H1 (cell line): ENCODE measurements at regions not wholly inside any gene's neighbourhood (a gene's known extent, or its start where the extent isn't known, plus 50 kb on each side); places are given as distances from the start of the nearest gene placed in this dataset.
A peak's percentile ranks its signal among the peaks of the same experiment; 100 is the strongest.

Experiments
- CTCF ChIA-PET: fragments of 300-600 bp; sonication (Branson Sonifier 250); formaldehyde crosslinking; loops from one replicate; lab custom pipeline; 2021; ENCODE audit not compliant: partially characterized antibody; lab: Charles Lee
- POLR2A ChIA-PET: fragments of 300-600 bp; sonication (Branson Sonifier 250); formaldehyde crosslinking; loops from one replicate; lab custom pipeline; 2021; ENCODE audit warnings: inconsistent platforms; ENCODE audit not compliant: partially characterized antibody; lab: Charles Lee
- DNase-seq, 2 experiments: peaks; one replicate each; pipeline versions ENCODE4 v3.0.0 to v3.0.0-alpha.2; 2010 to 2022; ENCODE audit warnings: low spot score in 2 of 2, low read depth in 1 of 2, mixed read lengths in 1 of 2
- FAIRE-seq: peaks from 2 replicates; lab custom pipeline; 2011; peaks lifted over from hg19 to GRCh38; lab: Jason Lieb, UNC
- H2AFZ ChIP-seq: 2 replicates; pipeline ENCODE4 v1.8.1; 2012; ENCODE audit warnings: low read length, inconsistent platforms
- H2AK5ac ChIP-seq: 2 replicates; pipeline ENCODE4 v1.6.1; 2013; ENCODE audit warnings: low read depth, low read length
- H2BK120ac ChIP-seq: replicated peaks from 2 replicates; pipeline ENCODE3; 2013; ENCODE audit warnings: low read depth, low read length, inconsistent platforms
- H2BK12ac ChIP-seq: 2 replicates; pipeline ENCODE4 v1.6.1; 2013; ENCODE audit warnings: low read depth, low read length
- H2BK15ac ChIP-seq: 2 replicates; pipeline ENCODE4 v1.6.1; 2013; ENCODE audit warnings: low read length
- H2BK20ac ChIP-seq: 2 replicates; pipeline ENCODE4 v1.6.1; 2013; ENCODE audit warnings: low read length
- H2BK5ac ChIP-seq: 2 replicates; pipeline ENCODE4 v1.6.1; 2013; ENCODE audit warnings: low read depth, low read length
- H3K14ac ChIP-seq: 2 replicates; pipeline ENCODE4 v1.6.1; 2013; ENCODE audit warnings: inconsistent platforms; ENCODE audit not compliant: insufficient read length
- H3K18ac ChIP-seq: 2 replicates; pipeline ENCODE4 v1.6.1; 2013; ENCODE audit warnings: low read length; ENCODE audit errors: extremely low read depth
- H3K23ac ChIP-seq: 2 replicates; pipeline ENCODE4 v1.6.1; 2013; ENCODE audit warnings: inconsistent platforms; ENCODE audit not compliant: insufficient read length
- H3K23me2 ChIP-seq: 2 replicates; pipeline ENCODE4 v1.6.1; 2013; ENCODE audit warnings: low read depth, low read length
- H3K27ac ChIP-seq: 2 replicates; pipeline ENCODE4 v1.6.1; 2011; ENCODE audit warnings: low read depth, low read length, inconsistent platforms
- H3K27me3 ChIP-seq, 4 experiments: replicated peaks in 1 of 4; 1 replicate in 1 of 4; 2 replicates in 3 of 4; pipeline versions ENCODE4 v1.6.1 to v1.8.1; 2011 to 2013; ENCODE audit warnings: low read length in 3 of 4, mild to moderate bottlenecking in 3 of 4, inconsistent platforms in 2 of 4, mixed read lengths in 2 of 4, moderate library complexity in 1 of 4; ENCODE audit not compliant: control insufficient read depth in 3 of 4, insufficient read depth in 3 of 4; ENCODE audit errors: extremely low read depth in 1 of 4
- H3K36me3 ChIP-seq, 4 experiments: 2 replicates each; pipeline versions ENCODE4 v1.6.1 to v1.8.1; 2011 to 2013; ENCODE audit warnings: mild to moderate bottlenecking in 4 of 4, low read length in 3 of 4, moderate library complexity in 2 of 4, control low read depth in 1 of 4, inconsistent platforms in 1 of 4; ENCODE audit not compliant: insufficient read depth in 4 of 4, control insufficient read depth in 2 of 4
- H3K4ac ChIP-seq: replicated peaks from 2 replicates; pipeline ENCODE3; 2013; ENCODE audit warnings: low read length, low read depth, mixed read lengths, inconsistent platforms; ENCODE audit not compliant: insufficient read length
- H3K4me1 ChIP-seq, 4 experiments: replicated peaks in 1 of 4; 1 replicate in 1 of 4; 2 replicates in 3 of 4; pipeline versions ENCODE4 v1.6.1 to v1.8.1; 2011 to 2013; ENCODE audit warnings: low read length in 3 of 4, inconsistent platforms in 2 of 4, mixed read lengths in 1 of 4; ENCODE audit not compliant: insufficient read depth in 4 of 4, control insufficient read depth in 3 of 4
- H3K4me2 ChIP-seq, 2 experiments: 2 replicates each; pipeline versions ENCODE4 v1.6.1 to v1.8.1; 2011 to 2013; ENCODE audit warnings: low read depth in 2 of 2, low read length in 2 of 2, control low read depth in 1 of 2, inconsistent platforms in 1 of 2, mild to moderate bottlenecking in 1 of 2; ENCODE audit not compliant: insufficient read depth in 1 of 2
- H3K4me3 ChIP-seq, 4 experiments: fragments of 200-600, 300-600 bp in 1 of 4; sonication (generic), shearing (Covaris generic), sonication (Bioruptor Twin) in 1 of 4; 2 replicates each; pipeline versions ENCODE4 v1.5.1 to v1.8.1; 2011 to 2016; ENCODE audit warnings: low read length in 4 of 4, low read depth in 3 of 4, control low read depth in 2 of 4, inconsistent platforms in 2 of 4, mild to moderate bottlenecking in 2 of 4, mixed read lengths in 1 of 4, moderate library complexity in 1 of 4; ENCODE audit not compliant: insufficient read depth in 2 of 4; ENCODE audit errors: extremely low read depth in 1 of 4
- H3K56ac ChIP-seq: replicated peaks from 2 replicates; pipeline ENCODE3; 2013; ENCODE audit warnings: low read depth, mild to moderate bottlenecking, mixed read lengths, low read length, inconsistent platforms; ENCODE audit not compliant: insufficient read length
- H3K79me1 ChIP-seq: 2 replicates; pipeline ENCODE4 v1.6.1; 2013; ENCODE audit warnings: low read depth, low read length, control low read depth
- H3K79me2 ChIP-seq, 2 experiments: 2 replicates each; pipeline versions ENCODE4 v1.6.1 to v1.8.1; 2012 to 2013; ENCODE audit warnings: low read length in 2 of 2, mild to moderate bottlenecking in 2 of 2, inconsistent platforms in 1 of 2; ENCODE audit not compliant: insufficient read depth in 2 of 2, control insufficient read depth in 1 of 2
- H3K9ac ChIP-seq, 4 experiments: replicated peaks in 1 of 4; 1 replicate in 1 of 4; 2 replicates in 3 of 4; pipeline versions ENCODE4 v1.6.1 to v1.8.1; 2011 to 2013; ENCODE audit warnings: low read depth in 3 of 4, low read length in 3 of 4, control low read depth in 2 of 4, mild to moderate bottlenecking in 2 of 4, moderate library complexity in 2 of 4, inconsistent platforms in 1 of 4; ENCODE audit errors: extremely low read depth in 1 of 4
- H3K9me3 ChIP-seq, 2 experiments: 2 replicates each; pipeline versions ENCODE4 v1.6.1 to v1.8.1; 2012 to 2013; ENCODE audit warnings: mild to moderate bottlenecking in 2 of 2, moderate library complexity in 2 of 2, control low read depth in 1 of 2, inconsistent platforms in 1 of 2, low read depth in 1 of 2, low read length in 1 of 2, mixed read lengths in 1 of 2; ENCODE audit not compliant: insufficient read depth in 2 of 2
- H4K20me1 ChIP-seq, 2 experiments: replicated peaks in 1 of 2; 2 replicates each; pipeline versions ENCODE3 to v1.8.1; 2011 to 2013; ENCODE audit warnings: inconsistent platforms in 2 of 2, low read length in 2 of 2, mild to moderate bottlenecking in 1 of 2; ENCODE audit not compliant: insufficient read depth in 2 of 2, control insufficient read depth in 1 of 2
- H4K5ac ChIP-seq: 2 replicates; pipeline ENCODE4 v1.6.1; 2013; ENCODE audit warnings: low read length, low read depth, mixed read lengths, inconsistent platforms; ENCODE audit not compliant: insufficient read length
- H4K8ac ChIP-seq: 2 replicates; pipeline ENCODE4 v1.8.0; 2013; ENCODE audit warnings: mild to moderate bottlenecking, moderate library complexity, low read length, inconsistent platforms; ENCODE audit not compliant: insufficient read depth; ENCODE audit errors: extremely low read depth
- H4K91ac ChIP-seq: replicated peaks from 2 replicates; pipeline ENCODE3; 2013; ENCODE audit warnings: low read length, mixed read lengths, inconsistent platforms; ENCODE audit not compliant: insufficient read length
- ASH2L ChIP-seq: fragments of 200-600, 300-600 bp; sonication (generic); IDR thresholded peaks from one replicate; pipeline ENCODE4 v1.7.1; 2017; ENCODE audit warnings: low read length
- CBX8 ChIP-seq: fragments of 300-800, 300-1000 bp; sonication (generic); IDR thresholded peaks from 2 replicates; pipeline ENCODE4 v1.7.1; 2016; ENCODE audit warnings: low read depth, low read length, borderline replicate concordance
- CHD1 ChIP-seq: IDR thresholded peaks from 2 replicates; pipeline ENCODE4 v1.6.1; 2012; ENCODE audit warnings: low read depth, low read length, improper control_type of control experiment
- CREB1 ChIP-seq: IDR thresholded peaks from 2 replicates; pipeline ENCODE4 v1.6.1; 2012; ENCODE audit warnings: inconsistent platforms
- EZH2 ChIP-seq: fragments of 200-600 bp; sonication (generic); IDR thresholded peaks from 2 replicates; pipeline ENCODE4 v1.7.1; 2012; ENCODE audit warnings: low read depth, mild to moderate bottlenecking, moderate library complexity, low read length, inconsistent platforms; ENCODE audit not compliant: severe bottlenecking
- FOSL1 ChIP-seq: IDR thresholded peaks from 2 replicates; pipeline ENCODE4 v1.6.1; 2011; ENCODE audit warnings: mild to moderate bottlenecking, low read depth, low read length, moderate library complexity; ENCODE audit not compliant: insufficient read depth
- JUND ChIP-seq: IDR thresholded peaks from 2 replicates; pipeline ENCODE4 v1.6.1; 2011; ENCODE audit warnings: mild to moderate bottlenecking, improper control_type of control experiment, low read length
- KDM1A ChIP-seq: fragments of 200-600, 300-600 bp; sonication (generic); IDR thresholded peaks from 2 replicates; pipeline ENCODE4 v1.7.1; 2016; ENCODE audit warnings: mild to moderate bottlenecking, low read length, borderline replicate concordance
- NANOG ChIP-seq: IDR thresholded peaks from 2 replicates; pipeline ENCODE4 v1.6.1; 2011; ENCODE audit warnings: low read length, low read depth, mild to moderate bottlenecking, inconsistent platforms; ENCODE audit not compliant: insufficient read depth, poor library complexity, severe bottlenecking
- RAD21 ChIP-seq, 2 experiments: IDR thresholded peaks in 1 of 2; conservative IDR thresholded peaks in 1 of 2; 2 replicates each; pipeline ENCODE4 v1.6.1; 2011; ENCODE audit warnings: low read depth in 2 of 2, low read length in 2 of 2, improper control_type of control experiment in 1 of 2, inconsistent platforms in 1 of 2, mild to moderate bottlenecking in 1 of 2, moderate library complexity in 1 of 2
- RNF2 ChIP-seq: fragments of 200-900, 300-1000 bp; sonication (generic); IDR thresholded peaks from 2 replicates; pipeline ENCODE4 v1.7.1; 2016; ENCODE audit warnings: borderline replicate concordance, low read depth, mild to moderate bottlenecking, antibody characterized with exemption, low read length; ENCODE audit not compliant: poor library complexity, severe bottlenecking; ENCODE audit errors: missing control alignments
- USF2 ChIP-seq: IDR thresholded peaks from 2 replicates; pipeline ENCODE4 v1.6.1; 2011; ENCODE audit warnings: low read length, improper control_type of control experiment
- WGBS, 2 experiments: shearing (Covaris generic) in 1 of 2; methylation state at CpG; one replicate each; pipeline versions ENCODE4 v1.1.6 to v1.1.7; 2013 to 2015; ENCODE audit warnings: low lambda C conversion rate in 2 of 2, mixed read lengths in 2 of 2, inconsistent platforms in 1 of 2, low coverage in 1 of 2, missing lambda C conversion rate in 1 of 2; ENCODE audit not compliant: insufficient replicate concordance in 2 of 2, insufficient coverage in 1 of 2, insufficient read length in 1 of 2; ENCODE audit errors: extremely low coverage in 1 of 2, missing lambda C conversion rate in 1 of 2; 5-methylcytosine and 5-hydroxymethylcytosine counted together

GRCh38 chr4:123478859-123479345 is 82.3 kb downstream of the SPRY1 start:
- Histone ChIP-seq H4K5ac (no peak overlapping the region), H3K36me3 (no peaks in the 10 kb centered on the region), H3K23me2 (no peaks in the 10 kb centered on the region), H4K91ac (no peak overlapping the region), H4K8ac (no peak overlapping the region), H3K18ac (0 out of 2 replicates have a peak overlapping the region, but pooled peaks have one; percentile 36), H3K4me1 (peaks cover 0 to 7% (median 4%) of the 10 kb centered on the region in 4 experiments; a peak in 6 of 7 replicates), H3K4me2 (no peak overlapping the region), H3K56ac (no peak overlapping the region), H2BK15ac (no peak overlapping the region), H4K20me1 (no peaks in the 10 kb centered on the region), H3K79me1 (no peaks in the 10 kb centered on the region), H2BK5ac (peak overlapping the region; percentile 28; the same call in 1 of the 2 replicates), H2BK12ac (no peak overlapping the region), H3K4ac (no peak overlapping the region), H3K27me3 (no peaks in the 10 kb centered on the region), H2BK120ac (no peak overlapping the region), H2BK20ac (no peak overlapping the region), H3K9ac (no peak overlapping the region), H3K79me2 (no peaks in the 10 kb centered on the region), H3K23ac (no peak overlapping the region), H2AK5ac (no peak overlapping the region), H3K27ac (no peak overlapping the region), H2AFZ (peak overlapping the region; percentile 49; the same call in 1 of the 2 replicates), H3K9me3 (no peaks in the 10 kb centered on the region), H3K14ac (no peak overlapping the region), H3K4me3 (no peak overlapping the region)
- ChIA-PET CTCF (interaction anchor here (0.6 to 1.6 kb wide), 6 partner anchors 19 to 119 kb away, joined by 3 to 7 read pairs (median 4); no protein-coding TSS in a partner anchor), POLR2A (no interaction called here)
- DNase-seq, result no peak
- FAIRE-seq, result no peak
- 86% methylated on average over 6 of the region's 6 CpGs; no CpG with 5 or more reads in 1 of the 2 experiments for WGBS, 2 experiments
- TF ChIP-seq NANOG (no peak), CREB1 (no peak), CBX8 (no peak), RNF2 (no peak), ASH2L (no peak), FOSL1 (no peak), CHD1 (no peak), USF2 (no peak), EZH2 (no peak), JUND (no peak), KDM1A (no peak), RAD21 (IDR thresholded peaks at IDR 0.05 in 1 of 2, conservative IDR thresholded peaks at IDR 0.05 in 1 of 2; ENCODE audit: low read depth in 2 of 2, low read length in 2 of 2) (no peak)
